Lung (tissue), 11 donors: ENCODE measurements at regions not wholly inside any gene's neighbourhood (a gene's known extent, or its start where the extent isn't known, plus 50 kb on each side); places are given as distances from the start of the nearest gene placed in this dataset.
A peak's percentile ranks its signal among the peaks of the same experiment; 100 is the strongest.

Experiments
- ATAC-seq: fragments of 200-7000 bp; cut with Tn5 transposase; one replicate; pipeline ENCODE4 v1.9.1; 2020; ENCODE audit warnings: moderate number of reproducible peaks; ENCODE audit not compliant: insufficient read depth, low FRiP score
- DNase-seq, 3 donors: peaks; one replicate each; pipeline ENCODE4 v3.0.0-alpha.2; 2013 to 2017
- H3K27ac ChIP-seq, 2 donors: one replicate each; pipeline ENCODE4 v1.5.1; 2013; ENCODE audit warnings: mild to moderate bottlenecking in 2 of 2, moderate library complexity in 2 of 2, control low read depth in 1 of 2, inconsistent platforms in 1 of 2, low read depth in 1 of 2, low read length in 1 of 2
- H3K27me3 ChIP-seq, 3 donors: one replicate each; pipeline ENCODE4 v1.5.1; 2013; ENCODE audit warnings: low read length in 2 of 3; ENCODE audit not compliant: control insufficient read depth in 3 of 3, insufficient read depth in 3 of 3
- H3K36me3 ChIP-seq, 4 donors: one replicate each; pipeline ENCODE4 v1.5.1; 2013; ENCODE audit warnings: low read length in 4 of 4, mild to moderate bottlenecking in 1 of 4, moderate library complexity in 1 of 4; ENCODE audit not compliant: control insufficient read depth in 4 of 4, insufficient read depth in 4 of 4
- H3K4me1 ChIP-seq, 5 donors: one replicate each; pipeline ENCODE4 v1.5.1; 2013; ENCODE audit warnings: low read length in 5 of 5, mild to moderate bottlenecking in 2 of 5, moderate library complexity in 1 of 5; ENCODE audit not compliant: control insufficient read depth in 5 of 5, insufficient read depth in 5 of 5
- H3K4me3 ChIP-seq: one replicate; pipeline ENCODE4 v1.5.1; 2013; ENCODE audit warnings: mild to moderate bottlenecking, control low read depth, moderate library complexity
- H3K9ac ChIP-seq, 2 donors: one replicate each; pipeline ENCODE4 v1.5.1; 2013; ENCODE audit warnings: low read length in 2 of 2, control low read depth in 1 of 2; ENCODE audit not compliant: insufficient read depth in 1 of 2
- H3K9me3 ChIP-seq, 4 donors: one replicate each; pipeline ENCODE4 v1.5.1; 2013; ENCODE audit warnings: low read length in 3 of 4, mild to moderate bottlenecking in 1 of 4, moderate library complexity in 1 of 4; ENCODE audit not compliant: control insufficient read depth in 4 of 4, insufficient read depth in 3 of 4
- CTCF ChIP-seq: IDR thresholded peaks from 2 replicates; pipeline ENCODE4 v1.5.1; 2012; ENCODE audit warnings: mild to moderate bottlenecking; ENCODE audit errors: control extremely low read depth, extremely low read depth
- WGBS, 2 donors: extraction: QIAGEN DNeasy Blood & Tissue Kit; methylation state at CpG; one replicate each; pipeline ENCODE4 v1.1.7; 2013; 5-methylcytosine and 5-hydroxymethylcytosine counted together
- donor health status: control.
- donor health status: control.
- donor health status: Bipolar disorder and iron deficiency.
- donor health status: healthy.
- donor health status: DM: yes; HTN: yes; CAD: no.

DNA sequence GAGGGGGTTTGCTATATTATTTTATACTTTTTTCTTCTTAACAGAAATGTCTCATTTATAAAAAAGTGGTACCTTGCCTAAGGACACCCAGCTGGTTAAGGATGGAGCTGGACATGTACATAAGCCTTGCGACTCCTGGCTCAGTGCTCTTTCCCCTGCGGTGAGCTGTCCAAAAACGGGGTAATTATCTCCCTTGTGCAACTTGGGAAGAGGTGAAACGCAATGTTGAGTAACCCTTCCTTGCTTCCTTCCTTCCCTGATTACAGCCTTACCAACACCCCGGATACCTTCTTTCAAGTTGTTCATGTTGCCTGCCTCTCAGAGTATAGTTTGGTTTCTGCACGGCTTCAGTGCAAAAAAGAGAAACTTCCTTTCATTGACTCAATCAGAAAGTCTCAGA, 94.1 kb upstream of the XYLT1 start:
- no peak overlapping the region for H3K4me3 ChIP-seq
- no peak overlapping the region for H3K27ac ChIP-seq
- no peak for ATAC-seq
- no peaks in the 10 kb centered on the region for H3K4me1 ChIP-seq
- peaks cover 0 to 2% (median 0%) of the 10 kb centered on the region in 4 donors for H3K9me3 ChIP-seq
- WGBS, 2 donors, result 33 to 62% methylated on average over 6 of the region's 6 CpGs
- no peaks in the 10 kb centered on the region for H3K36me3 ChIP-seq
- no peak for DNase-seq
- TF ChIP-seq CTCF, result no peak
- H3K27me3 ChIP-seq, result no peaks in the 10 kb centered on the region
- H3K9ac ChIP-seq, result no peak overlapping the region

DNA sequence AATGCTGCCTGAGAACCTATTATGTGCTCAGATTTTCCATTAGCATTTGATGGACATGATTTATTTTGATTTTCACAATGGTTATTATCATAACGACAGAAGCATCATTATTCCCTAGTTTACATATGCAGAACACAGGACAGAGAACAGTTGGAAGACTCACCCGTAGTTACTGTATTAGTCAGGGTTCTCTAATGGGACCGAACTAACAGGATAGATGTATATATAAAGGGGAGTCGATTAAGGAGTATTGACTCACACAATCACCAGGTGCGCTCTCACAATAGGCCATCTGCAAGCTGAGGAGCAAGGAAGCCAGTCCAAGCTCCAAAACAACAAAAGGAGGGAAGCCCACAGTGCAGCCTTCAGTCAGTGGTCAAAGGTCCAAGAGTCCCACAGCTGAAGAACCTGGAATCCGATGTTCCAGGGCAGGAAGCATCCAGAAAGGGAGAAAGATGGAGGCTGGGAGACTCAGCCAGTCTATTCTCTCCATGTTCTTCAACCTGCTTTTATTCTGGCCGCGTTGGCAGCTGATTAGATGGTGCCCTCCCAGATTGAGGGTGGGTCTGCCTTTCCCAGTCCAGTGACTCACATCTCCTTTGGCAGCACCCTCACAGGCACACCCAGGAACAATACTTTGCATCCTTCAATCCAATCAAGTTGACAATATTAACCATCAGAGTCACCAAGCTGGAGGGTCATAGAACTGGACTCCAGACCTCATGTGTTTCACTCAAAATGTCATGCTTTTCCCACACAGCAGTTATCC, 92.7 kb upstream of the XYLT1 start:
- no peaks in the 10 kb centered on the region for H3K4me1 ChIP-seq

GRCh38 chr16:17561056-17561455, 90.3 kb upstream of the XYLT1 start:
- no peak overlapping the region for H3K9ac ChIP-seq
- WGBS, 2 donors, result 61 to 80% methylated on average over 10 of the region's 10 CpGs
- no peaks in the 10 kb centered on the region for H3K36me3 ChIP-seq
- peaks cover 0 to 2% (median 0%) of the 10 kb centered on the region in 4 donors for H3K9me3 ChIP-seq
- no peaks in the 10 kb centered on the region for H3K4me1 ChIP-seq
- no peak overlapping the region for H3K27ac ChIP-seq
- DNase-seq (peak; percentile 6 to 72 (median 48)), ATAC-seq (no peak)
- TF ChIP-seq CTCF, result no peak
- H3K4me3 ChIP-seq, result no peak overlapping the region
- H3K27me3 ChIP-seq, result no peaks in the 10 kb centered on the region

More for the DNA sequence above, 92.7 kb upstream of the XYLT1 start:
- no peak overlapping the region for H3K9ac ChIP-seq
- DNase-seq, result no peak
- H3K9me3 ChIP-seq, result peaks cover 0 to 2% (median 0%) of the 10 kb centered on the region in 4 donors
- no peak for ATAC-seq
- H3K27me3 ChIP-seq, result no peaks in the 10 kb centered on the region
- H3K4me3 ChIP-seq, result no peak overlapping the region
- H3K27ac ChIP-seq, result no peak overlapping the region
- H3K36me3 ChIP-seq, result no peaks in the 10 kb centered on the region
- WGBS, 2 donors, result 80 to 89% methylated on average over 8 of the region's 8 CpGs
- no peak for TF ChIP-seq CTCF
